CD4-positive, alpha-beta T cell treated with Interferon alpha-2 for 1 hour (primary cell): ENCODE measurements at regions not wholly inside any gene's neighbourhood (a gene's known extent, or its start where the extent isn't known, plus 50 kb on each side); places are given as distances from the start of the nearest gene placed in this dataset.
"Not testable (repeated sequence)": the region's sequence is repeated elsewhere in the genome, so short reads cannot be mapped to it uniquely, and the experiment has no call there.

Source experiments
- DNase-seq, 2 donors: peaks; one replicate each; pipeline ENCODE4 v3.0.0-alpha.2; 2020 to 2022

DNA sequence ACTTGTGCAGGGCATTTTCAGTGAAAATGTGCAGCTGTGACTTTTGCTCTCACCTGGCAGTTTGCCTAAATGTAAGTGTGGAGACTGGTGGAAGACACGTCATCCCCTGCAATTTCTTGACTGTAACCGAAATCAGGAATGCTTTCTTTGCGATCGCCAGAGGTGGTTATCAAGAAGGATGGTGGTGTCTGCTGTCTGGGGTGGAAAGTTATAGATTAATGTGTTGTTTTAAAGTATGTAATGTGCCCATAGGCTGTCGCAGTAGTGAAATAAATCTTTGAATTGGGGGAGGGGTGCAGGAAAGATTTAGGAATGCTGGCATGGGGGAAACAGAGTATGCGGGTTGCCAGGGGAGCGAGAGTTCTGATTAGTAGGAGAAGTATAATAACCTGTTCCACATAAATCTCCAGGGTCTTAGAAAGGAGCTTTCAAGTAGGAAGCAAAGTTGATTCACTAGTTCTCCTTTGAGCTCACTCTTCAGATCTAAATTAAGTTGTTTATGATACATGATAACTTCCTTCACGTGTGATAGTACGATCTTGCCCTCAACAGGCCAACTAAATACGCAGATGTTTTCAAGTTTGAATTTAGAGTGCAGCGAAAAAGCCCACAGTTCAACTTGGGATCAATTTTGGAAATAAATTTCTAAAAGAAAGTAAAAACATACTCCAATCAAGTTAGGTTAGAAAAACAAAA is 1520.0 kb upstream of the SLC10A2 start:
- no peak for DNase-seq

DNA sequence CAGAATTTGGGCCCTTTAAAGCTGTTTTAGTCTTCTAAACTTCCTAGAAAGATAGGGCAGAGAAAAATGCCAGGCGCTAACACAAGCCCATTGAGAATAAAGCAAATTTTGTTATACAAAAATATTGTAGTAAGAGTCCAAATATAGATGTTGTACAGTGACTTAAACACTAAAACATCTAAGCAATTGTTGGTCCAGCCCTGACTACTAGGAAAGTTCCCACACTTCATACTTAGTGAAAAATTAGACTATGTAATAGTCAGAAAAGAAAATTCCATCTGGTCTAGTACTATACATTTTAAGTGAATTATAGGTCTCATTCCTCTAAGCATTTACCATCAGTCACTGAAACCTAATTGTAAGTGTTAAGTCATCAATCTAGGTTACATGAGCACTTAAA is 1518.3 kb upstream of the SLC10A2 start:
- no peak for DNase-seq

DNA sequence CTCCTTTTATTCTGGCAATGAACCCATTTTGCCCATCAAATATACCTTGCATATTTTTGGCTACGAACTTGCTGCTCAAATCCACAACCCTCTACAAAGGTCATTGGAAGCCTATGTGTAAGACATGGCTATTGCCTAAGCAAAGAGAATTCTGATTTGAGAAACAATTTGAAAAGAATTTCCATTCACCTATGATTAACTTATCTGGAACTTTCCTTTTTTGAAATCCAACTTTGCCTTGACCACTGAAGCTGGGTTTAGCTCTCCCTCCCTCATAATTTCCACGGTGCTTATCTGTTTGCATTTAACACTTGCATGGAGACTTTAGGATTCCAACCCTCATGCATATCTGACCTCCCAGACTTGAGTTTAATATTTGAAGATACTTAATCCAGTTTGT is 1514.7 kb upstream of the SLC10A2 start:
- no peak for DNase-seq

DNA sequence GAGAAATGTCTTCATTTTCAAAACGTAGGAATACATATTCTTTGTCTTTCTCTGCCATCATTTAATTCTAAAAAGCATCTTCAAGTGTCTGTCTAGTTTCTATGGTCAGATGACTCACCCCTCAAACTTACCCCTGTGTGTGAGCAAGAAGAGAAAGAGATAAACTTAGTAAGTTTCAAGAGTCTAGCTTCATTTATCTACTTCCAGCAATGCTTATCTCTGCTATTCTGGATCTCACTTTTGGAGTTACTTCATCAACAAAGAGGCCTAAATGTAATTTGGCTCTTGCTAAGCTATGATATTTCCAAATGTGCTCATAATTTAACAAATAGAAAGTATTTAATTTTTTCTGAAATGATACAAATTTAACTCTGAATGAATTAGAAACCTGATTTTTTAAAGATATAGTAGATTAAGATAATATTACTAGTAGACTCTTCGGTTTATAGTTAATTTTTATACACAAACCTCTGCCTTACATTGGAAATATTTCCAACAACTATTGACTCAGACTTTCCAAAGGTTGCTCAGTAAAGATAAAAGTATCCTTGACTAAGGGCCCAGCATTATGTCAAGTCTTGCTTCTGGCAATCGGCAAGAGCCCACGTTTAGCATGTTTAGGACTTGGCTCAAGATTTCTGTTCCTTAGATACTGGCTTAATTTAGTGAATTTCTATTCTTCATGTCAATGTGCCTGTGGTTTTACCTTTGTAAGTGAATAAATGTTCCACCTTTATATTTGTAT is 1511.0 kb upstream of the SLC10A2 start:
- DNase-seq, result no peak

DNA sequence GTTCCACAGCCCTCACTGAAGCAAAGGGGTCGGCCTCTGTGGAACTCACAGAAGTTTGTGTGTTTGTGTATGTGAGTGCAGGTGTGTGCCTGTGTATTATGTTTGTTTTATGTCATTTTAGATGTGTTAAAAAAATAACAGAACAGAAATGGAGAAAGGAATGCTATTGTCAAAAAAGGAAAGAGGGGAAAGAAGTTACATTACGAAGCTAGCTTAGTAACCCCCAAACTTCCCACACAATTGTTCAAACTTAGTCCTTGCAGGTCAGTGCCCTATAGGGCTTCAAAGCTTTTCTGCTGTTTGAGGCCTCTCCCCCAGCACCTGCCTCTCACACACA is 1505.6 kb upstream of the SLC10A2 start:
- DNase-seq, result no peak

DNA sequence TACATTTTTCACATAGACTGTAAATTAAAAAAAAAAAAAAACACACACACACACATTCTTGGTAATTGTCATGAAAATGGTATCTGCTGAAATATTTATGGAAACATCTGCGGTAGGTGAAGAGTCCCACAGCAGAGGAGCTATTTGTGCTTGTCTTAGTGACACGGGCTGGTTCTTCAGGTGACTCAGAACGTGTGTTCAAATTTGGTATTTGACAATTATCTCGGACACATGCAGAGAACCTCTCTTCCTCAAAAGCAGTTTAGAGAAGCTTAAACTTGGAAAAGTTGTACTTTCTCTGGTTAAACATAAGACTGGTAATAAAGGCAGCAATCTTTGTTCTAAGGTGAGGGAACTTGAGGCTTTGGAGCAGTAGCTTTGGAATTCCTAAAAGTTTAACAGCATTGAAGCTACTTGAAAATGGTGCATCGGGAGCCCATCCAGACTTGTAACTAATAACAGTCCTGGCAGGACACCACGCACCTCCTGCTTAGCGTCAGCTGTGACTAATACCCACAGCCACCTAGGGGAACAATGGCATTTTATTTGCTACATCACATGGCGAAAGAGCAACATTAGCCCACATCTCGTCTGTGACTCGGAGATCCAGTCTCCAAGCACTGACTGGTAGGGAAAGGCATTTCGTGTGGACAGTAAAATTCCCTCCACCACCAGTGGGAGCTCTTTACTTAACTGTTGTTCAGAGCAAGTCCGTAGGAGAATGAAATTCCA is 1505.1 kb upstream of the SLC10A2 start:
- no peak for DNase-seq

DNA sequence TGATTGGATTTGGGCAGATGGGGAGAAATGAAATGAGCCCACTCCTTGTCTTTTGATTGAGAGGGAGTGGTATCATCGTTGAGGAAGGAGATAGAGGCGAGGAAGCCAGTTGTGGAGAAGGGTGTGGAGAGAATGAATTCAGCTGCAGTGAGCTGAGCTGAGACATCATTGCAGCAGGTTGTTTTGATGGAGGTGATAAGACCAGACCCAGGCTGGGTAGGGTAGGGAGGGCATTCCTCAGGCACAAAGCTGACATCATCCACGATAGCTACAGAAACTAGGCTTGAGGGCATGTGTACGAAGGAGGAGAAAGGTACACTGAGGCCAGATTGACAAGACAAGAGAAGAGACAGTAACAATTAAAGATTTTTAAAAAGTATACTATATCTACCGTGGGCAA is 1500.9 kb upstream of the SLC10A2 start:
- DNase-seq, result no peak

DNA sequence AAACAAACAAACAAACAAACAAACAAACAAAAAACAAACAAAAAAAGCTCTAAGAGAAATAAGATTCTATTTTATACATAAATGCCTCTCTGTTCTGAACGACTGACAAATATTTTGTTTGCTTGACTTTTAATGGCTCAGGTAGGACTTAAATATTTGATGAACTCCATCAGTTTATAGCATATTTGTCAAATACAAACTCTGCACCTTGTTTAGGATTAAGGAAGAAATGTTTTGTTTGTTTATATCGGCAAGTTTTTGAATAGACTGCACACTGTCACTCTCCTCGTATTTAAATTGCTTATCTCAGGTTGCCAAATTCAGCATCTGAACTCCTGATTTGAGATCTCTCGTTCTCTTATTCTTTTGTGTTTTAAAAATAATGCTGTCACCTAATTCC is 1499.7 kb upstream of the SLC10A2 start:
- no peak for DNase-seq

DNA sequence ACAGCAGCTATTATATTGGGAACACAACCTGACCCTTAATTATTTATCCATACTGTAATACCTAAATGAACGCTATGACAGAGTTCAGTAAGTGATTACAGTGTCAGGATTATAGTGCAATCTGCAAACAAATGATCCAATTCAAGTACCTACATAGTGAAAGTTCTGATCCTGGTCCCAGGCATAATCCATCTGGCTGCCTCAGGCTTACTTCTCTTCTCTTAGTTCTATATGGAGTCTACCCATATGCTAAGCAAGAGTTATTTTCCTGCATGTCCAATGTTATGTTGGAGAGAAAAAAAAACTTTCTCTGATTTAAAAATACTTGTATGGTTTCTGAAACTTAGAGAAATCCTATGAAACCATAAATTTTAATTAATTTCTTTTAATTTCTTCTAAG is 1487.7 kb upstream of the SLC10A2 start:
- DNase-seq, result no peak

DNA sequence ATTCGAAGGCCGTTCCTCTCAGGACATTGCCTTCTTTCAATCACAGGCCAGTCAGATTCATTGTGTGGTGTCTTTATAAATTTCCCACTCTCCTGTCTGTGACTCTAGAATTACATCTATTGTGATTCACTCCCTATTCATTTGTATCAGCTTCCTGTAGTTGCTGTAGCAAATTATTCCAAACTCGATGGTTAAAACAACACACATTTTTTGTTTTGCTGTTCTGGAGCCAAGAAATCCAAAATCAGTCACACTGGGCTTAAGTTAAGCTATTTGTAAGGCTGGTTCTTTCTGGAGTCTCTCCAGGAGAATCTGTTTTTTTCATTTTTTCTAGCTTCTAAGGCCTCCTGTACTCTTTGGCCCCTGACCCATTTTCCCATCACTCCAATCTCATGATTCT is 1487.0 kb upstream of the SLC10A2 start:
- no peak for DNase-seq

DNA sequence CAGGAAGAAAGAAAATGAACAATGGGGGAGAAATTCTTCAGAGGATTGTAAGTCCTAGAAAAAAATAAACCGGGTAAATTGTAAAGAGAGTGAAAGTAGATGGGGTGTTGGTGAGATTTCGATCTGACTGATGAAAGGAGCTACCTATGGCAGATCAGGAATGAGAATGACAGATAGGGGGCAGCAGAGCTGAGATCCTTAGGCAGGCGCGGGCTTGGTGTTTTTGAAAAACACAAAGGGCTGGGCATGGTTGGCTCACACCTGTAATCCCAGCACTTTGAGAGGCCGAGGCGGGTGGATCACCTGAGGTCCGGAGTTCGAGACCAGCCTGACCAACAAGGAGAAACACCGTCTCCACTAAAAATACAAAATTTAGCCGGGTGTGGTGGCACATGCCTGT is 1468.6 kb upstream of the SLC10A2 start:
- no peak for DNase-seq

DNA sequence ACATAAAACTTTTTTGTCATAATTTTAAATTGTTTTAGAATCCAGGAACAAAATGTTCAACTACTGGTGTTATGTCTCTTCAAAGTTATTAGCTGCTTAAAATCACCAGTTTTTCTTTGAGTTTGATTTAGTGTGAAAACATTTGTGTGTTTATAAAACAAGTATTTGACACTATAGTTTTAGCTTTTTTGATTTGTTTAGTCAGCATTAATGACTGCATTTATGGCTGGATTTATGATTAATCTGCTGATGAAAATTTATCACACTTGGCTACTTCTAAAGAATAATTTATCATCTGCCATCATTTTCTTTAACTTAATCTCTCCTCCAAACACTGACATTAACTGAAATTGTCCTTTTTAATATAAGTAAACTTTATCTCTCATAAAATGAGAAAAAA is 1465.9 kb upstream of the SLC10A2 start:
- no peak for DNase-seq

DNA sequence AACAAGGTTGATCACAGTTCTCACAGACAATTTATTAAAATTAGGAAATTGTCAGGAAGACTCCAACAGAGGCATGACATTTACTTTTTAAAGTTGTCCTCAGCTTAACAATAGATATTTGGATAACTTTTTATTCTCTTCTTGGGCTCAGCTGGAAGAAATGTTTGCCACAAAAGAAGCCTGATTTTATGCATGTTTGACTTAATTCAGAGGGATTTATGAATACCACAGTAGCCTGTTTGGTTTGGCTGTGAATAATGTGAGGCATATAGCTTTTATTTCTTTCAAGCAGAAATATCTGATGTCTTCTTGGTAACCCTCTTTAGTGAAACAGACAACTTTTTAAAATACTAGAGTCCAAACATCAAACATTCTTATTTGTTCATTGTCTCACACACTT is 1464.5 kb upstream of the SLC10A2 start:
- no peak for DNase-seq

DNA sequence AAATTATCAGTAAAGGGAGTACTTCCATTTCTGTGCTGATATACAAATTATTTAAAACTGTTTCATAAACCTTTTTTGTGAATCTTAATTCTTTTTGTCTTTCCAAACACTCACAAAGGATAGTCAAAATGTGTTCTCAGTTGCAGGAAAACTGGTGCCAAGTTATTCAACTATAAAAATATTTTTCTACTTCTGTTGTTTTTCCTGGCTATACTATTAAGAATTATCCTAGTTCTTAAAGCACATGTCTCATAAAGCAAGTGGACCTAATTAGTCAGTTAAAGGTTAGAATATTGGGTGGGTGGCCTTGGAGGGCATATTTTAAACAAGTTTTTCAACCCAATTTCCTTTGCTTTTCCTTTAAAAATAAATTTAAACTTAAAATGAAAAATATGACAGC is 1460.3 kb upstream of the SLC10A2 start:
- no peak for DNase-seq

DNA sequence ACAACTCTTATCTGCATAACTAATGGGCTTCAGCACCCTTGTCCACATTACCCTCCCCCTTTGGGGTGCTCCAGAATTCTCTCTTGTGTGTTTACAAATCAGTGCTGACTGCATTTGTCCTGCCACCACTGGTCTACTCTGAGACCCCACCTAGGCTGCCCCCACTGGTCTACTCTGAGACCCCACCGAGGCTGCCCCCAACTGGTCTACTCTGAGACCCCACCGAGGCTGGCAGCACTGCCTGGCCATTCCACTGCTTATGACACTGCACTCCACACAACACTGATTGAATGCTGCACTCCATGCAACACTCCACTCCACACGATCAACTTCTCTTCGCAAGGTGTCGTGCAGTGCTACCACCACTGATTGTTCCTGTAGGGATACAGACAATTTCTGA is 1459.2 kb upstream of the SLC10A2 start:
- no peak for DNase-seq

DNA sequence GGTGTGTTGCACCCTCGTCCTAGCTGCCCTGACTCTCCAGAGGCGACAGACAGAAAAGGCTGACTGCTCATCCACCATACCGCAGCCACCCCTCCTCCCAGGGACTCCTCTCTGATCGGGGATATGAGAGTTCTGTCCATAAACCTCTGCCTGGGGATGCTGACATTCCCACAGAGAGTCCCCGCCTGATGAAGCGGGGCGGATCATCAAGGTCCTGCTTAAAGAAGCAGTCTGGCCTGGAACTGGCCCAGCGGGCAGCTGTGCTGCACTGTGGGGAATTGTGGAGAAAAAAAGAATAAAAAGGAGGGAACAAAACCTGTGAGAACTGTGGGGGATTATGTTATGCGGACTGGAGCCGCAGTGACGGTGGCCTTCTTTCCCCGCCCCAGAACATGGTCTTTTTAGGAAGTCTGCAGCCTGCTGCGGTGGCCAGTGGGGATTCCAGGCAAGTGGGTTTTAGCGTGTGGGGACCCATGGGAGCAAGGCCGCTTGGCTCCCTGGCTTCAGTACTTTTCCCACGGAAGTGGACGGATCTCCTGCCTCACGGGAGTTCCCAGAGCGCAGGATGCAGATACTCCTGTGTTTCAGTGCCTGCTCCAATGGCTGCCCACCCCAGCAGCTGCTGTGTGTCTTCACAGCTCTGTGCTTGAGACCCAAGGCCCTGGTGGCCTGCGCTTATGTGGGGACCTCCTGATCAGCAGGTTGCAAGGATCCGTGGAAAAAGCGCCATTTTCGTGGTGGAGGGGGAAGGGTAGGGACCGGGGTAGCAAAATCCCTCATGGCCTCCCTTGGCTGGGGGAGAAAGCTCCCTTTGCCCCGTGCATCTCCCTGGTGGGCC is 1456.2 kb upstream of the SLC10A2 start:
- DNase-seq, result no peak

DNA sequence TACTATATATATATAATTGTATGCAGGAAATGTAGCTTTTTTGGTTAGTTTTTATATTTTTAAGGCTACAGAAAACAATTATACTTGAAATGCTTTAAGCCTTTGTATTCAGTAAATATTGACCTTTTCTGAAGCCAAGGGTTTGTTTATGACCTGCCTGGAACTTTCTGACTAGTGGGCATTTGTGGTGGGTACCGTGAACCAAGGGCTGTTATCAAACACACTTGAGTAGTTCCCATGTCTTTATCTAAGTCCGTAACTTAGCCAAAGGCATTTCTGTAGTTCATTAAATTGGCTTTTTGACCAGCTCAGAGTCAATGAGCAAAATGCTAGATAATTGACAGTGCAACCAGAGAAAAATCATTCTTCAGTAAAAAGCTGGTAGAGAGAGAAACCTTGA is 1444.2 kb upstream of the SLC10A2 start:
- no peak for DNase-seq

DNA sequence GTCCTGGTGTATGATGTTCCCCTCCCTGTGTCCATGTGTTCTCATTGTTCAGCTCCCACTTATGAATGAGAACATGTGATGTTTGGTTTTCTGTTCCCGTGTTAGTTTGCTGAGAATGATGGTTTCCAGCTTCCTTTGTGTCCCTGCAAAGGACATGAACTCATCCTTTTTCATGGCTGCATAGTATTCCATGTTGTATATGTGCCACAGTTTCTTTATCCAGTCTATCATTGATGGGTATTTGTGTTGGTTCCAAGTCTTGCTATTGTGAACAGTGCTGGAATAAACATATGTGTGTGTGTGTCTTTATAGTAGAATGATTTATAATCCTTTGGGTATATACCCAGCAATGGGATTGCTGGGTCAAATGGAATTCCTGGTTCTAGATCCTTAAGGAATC is 1427.3 kb upstream of the SLC10A2 start:
- DNase-seq, result not testable (repeated sequence)

DNA sequence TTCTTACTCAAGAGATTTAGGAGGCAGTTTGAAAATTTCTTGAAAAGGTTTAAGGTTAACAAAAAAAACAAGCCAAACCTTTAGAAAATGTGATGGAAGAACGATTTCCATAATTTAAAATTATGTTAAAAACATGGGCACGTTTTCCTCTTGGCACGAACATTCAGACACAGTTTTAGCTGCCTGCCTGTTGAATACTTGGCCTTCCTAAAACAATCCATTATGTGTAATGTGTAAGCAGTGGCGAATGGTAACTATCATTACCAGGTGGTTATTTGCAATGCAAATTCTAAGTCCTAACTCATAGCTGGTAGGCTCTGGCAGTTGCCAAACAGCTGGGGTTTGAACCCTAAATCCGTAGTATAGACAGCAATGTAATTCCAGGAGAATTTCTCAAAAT is 1425.7 kb upstream of the SLC10A2 start:
- no peak for DNase-seq

DNA sequence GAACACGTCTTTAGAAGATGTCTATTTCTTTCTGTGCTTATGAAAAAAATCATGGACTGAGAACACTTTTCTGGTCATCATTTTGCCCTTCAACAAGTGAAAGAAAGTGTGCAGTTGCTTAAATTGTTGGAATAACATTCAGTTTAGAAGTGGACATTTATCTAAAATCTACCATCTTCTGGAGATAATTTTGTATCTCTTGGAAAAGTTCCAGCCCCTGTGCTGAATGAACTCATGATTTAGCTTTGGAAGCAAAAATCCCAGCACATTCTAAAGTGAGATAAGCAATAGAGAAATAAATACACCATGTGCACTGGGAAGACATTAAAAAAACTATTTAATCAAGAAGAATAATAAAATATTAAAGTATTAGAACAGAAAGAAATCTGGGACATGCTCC is 1420.8 kb upstream of the SLC10A2 start:
- DNase-seq, result no peak

DNA sequence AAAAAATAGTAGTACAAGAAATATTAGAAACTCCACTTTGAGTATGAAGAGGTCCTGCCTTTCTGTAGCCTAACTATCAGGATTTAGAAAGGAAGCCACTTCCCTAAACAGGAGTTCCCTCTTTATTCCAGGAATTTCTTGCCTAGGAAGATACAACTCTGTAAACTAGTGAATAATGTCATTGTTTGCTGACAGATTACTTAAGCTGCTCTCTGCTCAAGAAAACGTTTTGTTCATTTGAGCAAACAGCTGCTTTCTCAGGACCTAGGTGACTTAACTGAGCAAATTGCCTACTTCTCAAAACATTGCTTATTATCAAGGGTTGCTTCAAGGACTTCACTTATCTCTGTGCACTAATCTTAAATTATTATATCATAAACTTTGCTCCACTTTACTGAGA is 1419.4 kb upstream of the SLC10A2 start:
- no peak for DNase-seq

DNA sequence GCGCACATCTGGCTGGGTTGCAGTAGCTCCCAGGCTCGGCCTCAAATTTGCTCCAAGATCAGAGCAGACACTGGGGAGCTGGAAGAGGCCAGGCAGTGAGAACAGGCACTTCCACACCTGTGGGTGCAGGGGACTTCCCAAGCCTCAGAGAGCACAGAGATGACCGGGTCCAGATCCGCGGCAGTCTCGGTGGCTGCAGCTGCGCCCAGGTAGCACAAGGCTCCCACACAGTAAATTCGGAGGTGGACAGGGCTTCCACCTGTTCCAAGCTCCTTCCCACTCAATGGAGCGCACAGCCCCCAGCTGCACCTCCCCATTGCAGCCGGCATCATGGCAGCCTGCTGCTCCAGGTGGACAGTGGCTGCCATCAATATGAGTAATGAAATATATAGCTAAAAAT is 1417.4 kb upstream of the SLC10A2 start:
- no peak for DNase-seq

DNA sequence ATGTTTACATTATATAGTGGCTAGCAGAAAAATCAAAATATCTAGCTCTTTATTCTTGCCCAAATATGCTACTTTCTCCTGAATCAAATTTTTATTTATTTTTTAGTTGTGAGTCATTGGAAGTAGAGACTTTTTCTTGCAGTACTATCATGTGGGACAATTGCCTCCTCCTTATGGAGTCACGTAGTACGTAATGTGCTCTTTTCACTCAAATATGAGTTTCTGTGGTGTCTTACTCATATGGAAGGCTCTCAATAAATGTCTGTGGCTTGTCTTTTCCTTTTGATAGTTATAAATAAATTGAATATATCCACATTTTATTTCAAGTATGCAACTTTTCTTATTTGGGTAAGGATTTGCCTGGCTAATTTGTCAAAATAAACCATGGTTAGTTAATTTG is 1411.0 kb upstream of the SLC10A2 start:
- no peak for DNase-seq
